ACHN (cell line): ENCODE measurements at regions not wholly inside any gene's neighbourhood (a gene's known extent, or its start where the extent isn't known, plus 50 kb on each side); places are given as distances from the start of the nearest gene placed in this dataset.
A peak's percentile ranks its signal among the peaks of the same experiment; 100 is the strongest.
"Not testable (repeated sequence)": the region's sequence is repeated elsewhere in the genome, so short reads cannot be mapped to it uniquely, and the experiment has no call there.

Experiments
- DNase-seq: peaks from one replicate; pipeline ENCODE4 v3.0.0-alpha.2; 2015
- in situ Hi-C: cut with HindIII; loops from 2 replicates; pipeline ENCODE4 v1.10.0; 2017; ENCODE audit warnings: low sequenced_read_pairs, low pct_ligation_motif_present, low pct_unique_long_range_greater_than_20kb

- peak; percentile 46 for DNase-seq
- in situ Hi-C loops, result no loop called here
These were observed 353.7 kb upstream of the ESRRG start for GRCh38 chr1:217076902-217077301.

- DNase-seq, result no peak
- in situ Hi-C loops, result no loop called here
These were observed 349.7 kb upstream of the ESRRG start for GRCh38 chr1:217072926-217073325.

- in situ Hi-C loops, result no loop called here
- DNase-seq, result no peak
These were observed 344.4 kb upstream of the ESRRG start for GRCh38 chr1:217067642-217068041.

GRCh38 chr1:217066794-217067193 lies 343.6 kb upstream of the ESRRG start:
- DNase-seq, result no peak
- in situ Hi-C loops, result no loop called here

GRCh38 chr1:217063172-217063908 lies 340.1 kb upstream of the ESRRG start:
- in situ Hi-C loops, result no loop called here
- no peak for DNase-seq

GRCh38 chr1:217062586-217062985 lies 339.4 kb upstream of the ESRRG start:
- in situ Hi-C loops, result no loop called here
- no peak for DNase-seq

- in situ Hi-C loops, result no loop called here
- no peak for DNase-seq
These were observed 336.2 kb upstream of the ESRRG start for GRCh38 chr1:217059401-217059800.

GRCh38 chr1:217053676-217054075 lies 330.4 kb upstream of the ESRRG start:
- DNase-seq, result no peak
- in situ Hi-C loops, result no loop called here

GRCh38 chr1:217052626-217053025 lies 329.4 kb upstream of the ESRRG start:
- no peak for DNase-seq
- in situ Hi-C loops, result no loop called here

GRCh38 chr1:217052196-217052595 lies 329.0 kb upstream of the ESRRG start:
- in situ Hi-C loops, result no loop called here
- DNase-seq, result no peak

- in situ Hi-C loops, result no loop called here
- DNase-seq, result no peak
These were observed 326.5 kb upstream of the ESRRG start for GRCh38 chr1:217049721-217050120.

- no peak for DNase-seq
- in situ Hi-C loops, result no loop called here
These were observed 325.9 kb upstream of the ESRRG start for GRCh38 chr1:217049081-217049480.

GRCh38 chr1:217048104-217048707 lies 325.0 kb upstream of the ESRRG start:
- DNase-seq, result peak; percentile 36
- in situ Hi-C loops, result no loop called here

- DNase-seq, result no peak
- in situ Hi-C loops, result no loop called here
These were observed 317.7 kb upstream of the ESRRG start for GRCh38 chr1:217040711-217041455.

- in situ Hi-C loops, result no loop called here
- no peak for DNase-seq
These were observed 316.7 kb upstream of the ESRRG start for GRCh38 chr1:217039926-217040325.

- DNase-seq, in situ Hi-C loops: not testable (repeated sequence)
These were observed 315.9 kb upstream of the ESRRG start for GRCh38 chr1:217039139-217039538.

- no peak for DNase-seq
- in situ Hi-C loops, result no loop called here
These were observed 313.5 kb upstream of the ESRRG start for GRCh38 chr1:217036757-217037156.

- DNase-seq, result no peak
- in situ Hi-C loops, result no loop called here
These were observed 309.6 kb upstream of the ESRRG start for GRCh38 chr1:217032715-217033367.
